Ascending aorta (tissue), 2 donors: ENCODE measurements at regions not wholly inside any gene's neighbourhood (a gene's known extent, or its start where the extent isn't known, plus 50 kb on each side); places are given as distances from the start of the nearest gene placed in this dataset.

Experiments used
- DNase-seq, 2 donors: peaks; one replicate each; pipeline ENCODE4 v3.0.0-alpha.2; 2019; ENCODE audit warnings: low spot score in 2 of 2
- H3K27ac ChIP-seq, 2 donors: fragments of 200-600 bp; sonication (generic); one replicate each; pipeline ENCODE4 v1.5.1; 2016 to 2017; ENCODE audit warnings: mild to moderate bottlenecking in 1 of 2
- H3K27me3 ChIP-seq: fragments of 200-600 bp; sonication (generic); one replicate; pipeline ENCODE4 v1.5.1; 2017
- H3K36me3 ChIP-seq, 2 donors: fragments of 200-600 bp; sonication (generic); one replicate each; pipeline ENCODE4 v1.5.1; 2016
- H3K4me1 ChIP-seq, 2 donors: fragments of 200-600 bp; sonication (generic); one replicate each; pipeline ENCODE4 v1.5.1; 2016 to 2017; ENCODE audit warnings: mild to moderate bottlenecking in 1 of 2
- H3K4me3 ChIP-seq, 2 donors: fragments of 200-600 bp; sonication (generic); one replicate each; pipeline ENCODE4 v1.5.1; 2016 to 2017; ENCODE audit warnings: mild to moderate bottlenecking in 1 of 2
- H3K9me3 ChIP-seq, 2 donors: fragments of 200-600 bp; sonication (generic); one replicate each; pipeline ENCODE4 v1.5.1; 2016
- intact Hi-C: fragments of 100-400 bp; cut with DNase I; formaldehyde crosslinking; loops from one replicate; pipeline ENCODE4 v1.15.1; 2023
- TF ChIP-seq, protein P1 (sequence below), 3 experiments: fragments of 200-600 bp in 2 of 3; fragments of 450-650 bp in 1 of 3; sonication (generic) in 2 of 3; IDR thresholded peaks; one replicate each; pipeline ENCODE4 v1.5.1; 2016 to 2019; ENCODE audit warnings: antibody characterized with exemption in 3 of 3, mild to moderate bottlenecking in 1 of 3, moderate library complexity in 1 of 3

DNA sequence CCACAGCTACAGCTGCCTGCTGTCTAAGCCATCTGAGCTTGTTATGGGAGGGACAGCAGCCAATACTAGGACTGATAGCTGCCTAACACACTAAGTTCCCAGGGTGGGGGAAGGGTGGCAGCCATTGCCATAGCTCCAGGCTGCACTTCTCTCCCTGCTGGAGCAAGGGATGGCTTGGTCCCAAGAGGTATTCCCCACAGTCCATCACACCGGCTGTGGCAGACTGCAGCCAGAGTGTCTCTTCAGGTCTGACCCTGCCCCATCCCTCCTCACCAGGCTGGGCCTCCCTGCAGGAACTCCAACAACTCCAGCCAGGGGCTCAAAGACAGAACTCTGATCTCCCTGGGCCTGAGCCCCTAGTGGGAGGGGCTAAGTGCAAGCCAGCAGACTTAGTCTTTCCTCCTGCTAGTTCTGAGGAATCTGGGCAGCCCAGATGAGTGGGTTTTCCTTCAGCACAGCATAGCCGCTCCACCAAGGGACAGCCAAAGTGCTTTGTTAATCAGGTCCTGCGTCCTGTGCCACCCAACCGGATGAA, 632.1 kb downstream of the SOCS6 start:
- H3K4me3 ChIP-seq, result no peak overlapping the region
- TF ChIP-seq, protein P1, sequence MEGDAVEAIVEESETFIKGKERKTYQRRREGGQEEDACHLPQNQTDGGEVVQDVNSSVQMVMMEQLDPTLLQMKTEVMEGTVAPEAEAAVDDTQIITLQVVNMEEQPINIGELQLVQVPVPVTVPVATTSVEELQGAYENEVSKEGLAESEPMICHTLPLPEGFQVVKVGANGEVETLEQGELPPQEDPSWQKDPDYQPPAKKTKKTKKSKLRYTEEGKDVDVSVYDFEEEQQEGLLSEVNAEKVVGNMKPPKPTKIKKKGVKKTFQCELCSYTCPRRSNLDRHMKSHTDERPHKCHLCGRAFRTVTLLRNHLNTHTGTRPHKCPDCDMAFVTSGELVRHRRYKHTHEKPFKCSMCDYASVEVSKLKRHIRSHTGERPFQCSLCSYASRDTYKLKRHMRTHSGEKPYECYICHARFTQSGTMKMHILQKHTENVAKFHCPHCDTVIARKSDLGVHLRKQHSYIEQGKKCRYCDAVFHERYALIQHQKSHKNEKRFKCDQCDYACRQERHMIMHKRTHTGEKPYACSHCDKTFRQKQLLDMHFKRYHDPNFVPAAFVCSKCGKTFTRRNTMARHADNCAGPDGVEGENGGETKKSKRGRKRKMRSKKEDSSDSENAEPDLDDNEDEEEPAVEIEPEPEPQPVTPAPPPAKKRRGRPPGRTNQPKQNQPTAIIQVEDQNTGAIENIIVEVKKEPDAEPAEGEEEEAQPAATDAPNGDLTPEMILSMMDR (IDR thresholded peaks at IDR 0.05), result no peak
- H3K27ac ChIP-seq, result no peak overlapping the region
- no peaks in the 10 kb centered on the region for H3K36me3 ChIP-seq
- no peaks in the 10 kb centered on the region for H3K4me1 ChIP-seq
- DNase-seq, result no peak
- H3K9me3 ChIP-seq, result no peaks in the 10 kb centered on the region
- intact Hi-C loops, result no loop called here
- no peaks in the 10 kb centered on the region for H3K27me3 ChIP-seq

DNA sequence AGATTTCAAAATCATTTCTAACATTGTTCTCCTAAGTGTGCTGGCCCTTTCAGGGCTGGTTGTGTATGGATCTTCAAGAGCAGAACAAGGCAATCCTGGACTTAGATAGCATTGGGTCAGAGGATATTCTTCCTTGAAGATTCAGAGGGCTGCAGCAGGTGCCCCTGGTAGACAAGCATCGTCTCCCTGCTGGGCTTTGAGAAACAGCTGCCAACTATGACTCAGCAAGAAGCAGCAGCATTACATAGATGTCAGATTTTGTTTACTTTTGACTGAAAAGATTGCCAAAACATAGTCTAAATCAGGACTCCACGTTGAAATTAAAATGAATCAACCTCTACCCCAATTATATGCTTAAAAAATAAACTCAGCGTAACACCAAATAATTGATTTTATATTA, 618.8 kb downstream of the SOCS6 start:
- no peak overlapping the region for H3K4me3 ChIP-seq
- no peaks in the 10 kb centered on the region for H3K4me1 ChIP-seq
- H3K27me3 ChIP-seq, result no peaks in the 10 kb centered on the region
- intact Hi-C loops, result no loop called here
- DNase-seq, result no peak
- TF ChIP-seq, protein P1 (IDR thresholded peaks at IDR 0.05), result no peak
- no peak overlapping the region for H3K27ac ChIP-seq
- no peaks in the 10 kb centered on the region for H3K36me3 ChIP-seq
- peaks cover 0 to 5% of the 10 kb centered on the region in 2 donors for H3K9me3 ChIP-seq

DNA sequence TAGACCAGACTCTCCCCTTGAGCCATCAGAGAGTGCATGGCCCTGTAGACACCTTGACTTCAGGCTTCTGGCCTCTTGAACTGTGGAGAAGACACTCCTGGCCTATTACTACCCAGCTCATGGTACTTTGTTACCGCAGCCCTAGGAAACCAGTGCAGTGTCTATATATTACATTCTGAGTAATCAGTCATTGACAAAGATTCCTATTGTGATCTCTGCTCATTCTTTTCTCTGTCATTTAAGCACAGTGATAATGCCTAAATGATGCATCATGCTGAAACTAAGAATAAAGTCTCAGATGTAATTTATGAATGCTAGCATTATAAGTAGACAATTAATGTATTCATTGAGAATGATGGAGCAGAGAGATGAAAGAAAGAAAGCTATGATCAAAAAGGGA, 603.5 kb downstream of the SOCS6 start:
- Histone ChIP-seq H3K27me3 (no peaks in the 10 kb centered on the region), H3K27ac (no peak overlapping the region), H3K36me3 (no peaks in the 10 kb centered on the region), H3K4me1 (no peaks in the 10 kb centered on the region), H3K4me3 (no peak overlapping the region), H3K9me3 (no peaks in the 10 kb centered on the region)
- TF ChIP-seq, protein P1 (IDR thresholded peaks at IDR 0.05), result no peak
- intact Hi-C loops, result no loop called here
- DNase-seq, result no peak

DNA sequence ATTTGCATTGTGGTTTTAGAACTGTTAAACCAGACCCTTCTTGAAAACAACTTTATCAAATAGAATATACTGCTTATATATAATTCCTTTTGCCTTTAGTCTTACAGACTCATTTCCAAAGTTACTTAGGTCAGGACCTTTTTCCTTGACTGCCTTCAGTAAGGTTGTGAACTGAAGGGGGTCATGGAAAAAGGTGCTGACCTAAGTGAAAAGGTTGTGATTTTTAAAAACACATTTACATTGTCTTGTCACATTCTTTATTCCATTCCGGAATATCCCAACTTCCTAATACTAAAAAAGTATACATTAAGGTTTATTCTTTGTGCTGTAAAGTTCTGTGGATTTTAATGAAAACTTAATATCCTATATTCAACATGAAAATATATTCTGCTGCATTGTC, 581.4 kb downstream of the SOCS6 start:
- intact Hi-C loops, result no loop called here

DNA sequence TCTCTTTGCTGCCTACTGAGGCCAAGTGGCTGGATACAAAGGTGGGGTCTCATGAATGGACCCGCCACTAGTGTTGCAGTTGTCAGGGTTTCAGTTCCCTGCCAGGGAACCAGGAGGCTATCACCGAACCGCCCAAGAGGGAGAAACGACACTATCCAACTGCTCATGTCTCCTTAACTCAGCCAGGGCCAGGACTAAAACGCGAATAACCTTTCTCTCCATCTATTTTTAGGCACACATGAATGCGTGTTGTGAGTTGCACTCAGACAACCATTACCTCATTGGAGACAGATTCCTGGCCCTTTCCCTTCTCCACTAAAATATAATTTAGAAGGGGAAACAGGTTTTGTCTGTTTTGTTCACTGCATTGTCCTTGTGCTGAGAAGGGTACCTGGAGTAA, 559.5 kb downstream of the SOCS6 start:
- H3K4me1 ChIP-seq, result no peaks in the 10 kb centered on the region
- H3K9me3 ChIP-seq, result no peaks in the 10 kb centered on the region
- intact Hi-C loops, result no loop called here
- DNase-seq, result no peak
- no peak overlapping the region for H3K4me3 ChIP-seq
- H3K36me3 ChIP-seq, result no peaks in the 10 kb centered on the region
- H3K27ac ChIP-seq, result no peak overlapping the region
- H3K27me3 ChIP-seq, result no peaks in the 10 kb centered on the region
- TF ChIP-seq, protein P1 (IDR thresholded peaks at IDR 0.05), result no peak

More for the DNA sequence above, 581.4 kb downstream of the SOCS6 start:
- TF ChIP-seq, protein P1 (IDR thresholded peaks at IDR 0.05), result no peak
- Histone ChIP-seq H3K27me3 (no peaks in the 10 kb centered on the region), H3K27ac (no peak overlapping the region), H3K4me3 (no peak overlapping the region), H3K9me3 (no peaks in the 10 kb centered on the region), H3K4me1 (no peaks in the 10 kb centered on the region), H3K36me3 (no peaks in the 10 kb centered on the region)
- DNase-seq, result no peak

DNA sequence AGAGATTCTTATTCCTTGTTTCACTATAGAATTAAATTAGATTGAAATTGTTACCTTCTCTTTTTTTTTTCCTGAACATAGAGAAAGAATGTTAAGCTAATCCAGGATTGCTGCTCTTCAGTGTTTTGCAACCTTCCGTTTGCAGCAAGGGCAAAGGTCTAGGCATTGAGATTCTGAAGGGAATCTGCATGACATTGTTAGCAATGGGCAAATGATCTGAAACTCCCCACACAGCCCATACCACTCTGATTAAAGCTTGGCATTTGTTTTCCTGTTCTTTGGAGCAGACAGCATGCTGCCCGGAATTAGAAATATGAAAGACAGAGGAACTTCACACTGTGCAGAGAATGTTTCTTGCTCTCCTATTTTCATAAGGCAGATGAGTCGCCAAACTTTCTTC, 551.8 kb downstream of the SOCS6 start:
- TF ChIP-seq, protein P1 (IDR thresholded peaks at IDR 0.05), result no peak
- no peaks in the 10 kb centered on the region for H3K27me3 ChIP-seq
- no peaks in the 10 kb centered on the region for H3K4me1 ChIP-seq
- intact Hi-C loops, result no loop called here
- H3K36me3 ChIP-seq, result no peaks in the 10 kb centered on the region
- H3K27ac ChIP-seq, result no peak overlapping the region
- no peak for DNase-seq
- H3K4me3 ChIP-seq, result no peak overlapping the region
- no peaks in the 10 kb centered on the region for H3K9me3 ChIP-seq
